IPS-18a (cell line): ENCODE measurements at regions not wholly inside any gene's neighbourhood (a gene's known extent, or its start where the extent isn't known, plus 50 kb on each side); places are given as distances from the start of the nearest gene placed in this dataset.
A peak's percentile ranks its signal among the peaks of the same experiment; 100 is the strongest.
"Not testable (repeated sequence)": the region's sequence is repeated elsewhere in the genome, so short reads cannot be mapped to it uniquely, and the experiment has no call there.

Experiments
- H3K27ac ChIP-seq: one replicate; pipeline ENCODE4 v1.5.1; 2013; ENCODE audit warnings: low read length
- H3K27me3 ChIP-seq: one replicate; pipeline ENCODE4 v1.6.1; 2013; ENCODE audit warnings: mild to moderate bottlenecking, low read length; ENCODE audit not compliant: control insufficient read depth, insufficient read depth
- H3K36me3 ChIP-seq: one replicate; pipeline ENCODE4 v1.6.1; 2013; ENCODE audit warnings: low read depth, low read length; ENCODE audit not compliant: control insufficient read depth
- H3K4me1 ChIP-seq: one replicate; pipeline ENCODE4 v1.6.1; 2013; ENCODE audit warnings: low read depth, low read length; ENCODE audit not compliant: control insufficient read depth
- H3K4me3 ChIP-seq: one replicate; pipeline ENCODE4 v1.5.1; 2013; ENCODE audit warnings: low read length
- H3K9ac ChIP-seq: one replicate; pipeline ENCODE4 v1.6.1; 2013; ENCODE audit warnings: mild to moderate bottlenecking, low read length, moderate library complexity
- H3K9me3 ChIP-seq: one replicate; pipeline ENCODE4 v1.6.1; 2013; ENCODE audit warnings: low read depth, low read length; ENCODE audit not compliant: control insufficient read depth

GRCh38 chr12:58414398-58414871 is 473.1 kb downstream of the ATP23 start:
- Histone ChIP-seq H3K36me3 (no peaks in the 10 kb centered on the region), H3K27ac (no peak overlapping the region), H3K9ac (no peak overlapping the region), H3K27me3 (no peaks in the 10 kb centered on the region), H3K4me1 (peaks cover 17% of the 10 kb centered on the region), H3K4me3 (no peak overlapping the region), H3K9me3 (no peaks in the 10 kb centered on the region)

DNA sequence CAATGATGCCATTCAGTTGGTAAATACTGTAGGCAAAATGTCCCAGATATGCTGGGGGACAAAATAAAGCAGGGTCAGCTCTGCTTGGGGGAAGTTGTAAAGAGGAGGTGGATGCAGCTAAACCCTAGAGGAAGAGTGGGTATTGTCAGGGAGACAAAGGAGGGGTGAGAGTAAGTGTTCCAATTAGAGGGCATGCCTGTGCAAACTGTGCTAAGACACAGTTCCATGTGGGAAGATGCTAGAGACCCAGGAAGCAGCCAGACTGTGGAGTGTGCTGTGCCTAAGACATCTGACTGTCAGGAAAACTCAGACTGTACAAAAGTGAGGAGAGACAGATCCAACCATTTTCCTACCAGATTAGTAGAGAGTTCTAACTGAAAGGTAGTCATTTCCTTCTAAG is 474.3 kb downstream of the ATP23 start:
- Histone ChIP-seq H3K27me3 (no peaks in the 10 kb centered on the region), H3K9me3 (no peaks in the 10 kb centered on the region), H3K36me3 (no peaks in the 10 kb centered on the region), H3K4me3 (no peak overlapping the region), H3K9ac (no peak overlapping the region), H3K27ac (no peak overlapping the region), H3K4me1 (peaks cover 17% of the 10 kb centered on the region)

- no peak overlapping the region for H3K9ac ChIP-seq
- no peak overlapping the region for H3K27ac ChIP-seq
- no peaks in the 10 kb centered on the region for H3K36me3 ChIP-seq
- no peaks in the 10 kb centered on the region for H3K27me3 ChIP-seq
- H3K4me1 ChIP-seq: peaks cover 17% of the 10 kb centered on the region
- H3K4me3 ChIP-seq: no peak overlapping the region
- no peaks in the 10 kb centered on the region for H3K9me3 ChIP-seq
Observed at GRCh38 chr12:58416236-58416635, 474.9 kb downstream of the ATP23 start.

DNA sequence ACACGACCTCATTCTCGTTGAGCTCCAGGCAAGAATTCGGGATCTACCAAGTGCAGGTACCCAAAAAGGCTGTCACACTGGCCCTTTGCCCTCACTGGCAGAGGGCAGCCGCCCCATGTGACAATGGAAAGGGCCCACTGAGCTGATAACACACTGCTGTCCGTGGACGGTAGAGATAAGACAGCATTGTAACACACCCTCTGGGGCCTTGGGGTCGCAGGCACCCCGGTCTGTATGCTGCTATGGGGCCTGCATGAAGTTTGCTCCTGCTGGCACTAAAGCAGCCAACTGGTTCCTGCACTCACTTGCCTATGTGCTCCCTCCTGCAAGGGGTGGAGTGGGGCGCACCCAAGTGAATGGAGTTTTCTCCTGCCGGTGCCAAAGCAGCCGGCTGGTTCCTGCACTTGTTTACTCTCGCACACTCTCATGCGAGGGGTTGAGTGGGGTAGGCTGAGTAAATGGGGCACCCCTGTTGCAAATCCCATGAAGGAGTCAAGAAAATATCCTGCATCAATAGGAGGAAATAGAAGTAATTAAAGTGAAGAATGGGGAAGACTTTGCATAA is 477.9 kb downstream of the ATP23 start:
- H3K27ac ChIP-seq: no peak overlapping the region
- peaks cover 27% of the 10 kb centered on the region for H3K4me1 ChIP-seq
- H3K9me3 ChIP-seq: no peaks in the 10 kb centered on the region
- no peaks in the 10 kb centered on the region for H3K36me3 ChIP-seq
- no peak overlapping the region for H3K4me3 ChIP-seq
- H3K27me3 ChIP-seq: no peaks in the 10 kb centered on the region
- H3K9ac ChIP-seq: no peak overlapping the region

- Histone ChIP-seq H3K36me3 (no peaks in the 10 kb centered on the region), H3K9ac (no peak overlapping the region), H3K27me3 (no peaks in the 10 kb centered on the region), H3K4me3 (no peak overlapping the region), H3K27ac (no peak overlapping the region), H3K4me1 (peaks cover 32% of the 10 kb centered on the region), H3K9me3 (no peaks in the 10 kb centered on the region)
Observed at GRCh38 chr12:58419905-58420304, 478.5 kb downstream of the ATP23 start.

- H3K27ac ChIP-seq: no peak overlapping the region
- no peak overlapping the region for H3K4me3 ChIP-seq
- no peaks in the 10 kb centered on the region for H3K36me3 ChIP-seq
- no peak overlapping the region for H3K9ac ChIP-seq
- H3K27me3 ChIP-seq: no peaks in the 10 kb centered on the region
- H3K4me1 ChIP-seq: peaks cover 33% of the 10 kb centered on the region
- no peaks in the 10 kb centered on the region for H3K9me3 ChIP-seq
Observed at GRCh38 chr12:58420503-58420902, 479.1 kb downstream of the ATP23 start.

DNA sequence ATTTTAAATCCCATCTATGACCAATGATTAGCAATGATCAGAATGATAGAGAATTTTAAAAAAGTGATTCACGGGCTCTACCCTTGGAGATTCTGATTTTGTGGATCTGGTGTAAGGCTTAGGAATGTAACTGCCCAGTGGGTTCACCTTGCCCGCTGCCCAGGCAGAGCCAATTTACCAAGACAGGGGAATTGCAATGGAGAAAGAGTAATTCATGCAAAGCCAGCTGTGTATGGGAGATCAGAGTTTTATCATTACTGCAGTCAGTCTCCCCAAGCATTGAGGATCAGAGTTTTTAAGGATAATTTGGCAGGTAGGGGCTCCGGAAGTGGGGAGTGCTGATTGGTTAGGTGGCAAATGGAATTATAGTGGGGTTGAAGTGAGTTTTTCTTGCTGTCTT is 480.6 kb downstream of the ATP23 start:
- Histone ChIP-seq H3K4me1 (peaks cover 31% of the 10 kb centered on the region), H3K9ac (no peak overlapping the region), H3K27ac (no peak overlapping the region), H3K9me3 (no peaks in the 10 kb centered on the region), H3K4me3 (no peak overlapping the region), H3K36me3 (no peaks in the 10 kb centered on the region), H3K27me3 (no peaks in the 10 kb centered on the region)

DNA sequence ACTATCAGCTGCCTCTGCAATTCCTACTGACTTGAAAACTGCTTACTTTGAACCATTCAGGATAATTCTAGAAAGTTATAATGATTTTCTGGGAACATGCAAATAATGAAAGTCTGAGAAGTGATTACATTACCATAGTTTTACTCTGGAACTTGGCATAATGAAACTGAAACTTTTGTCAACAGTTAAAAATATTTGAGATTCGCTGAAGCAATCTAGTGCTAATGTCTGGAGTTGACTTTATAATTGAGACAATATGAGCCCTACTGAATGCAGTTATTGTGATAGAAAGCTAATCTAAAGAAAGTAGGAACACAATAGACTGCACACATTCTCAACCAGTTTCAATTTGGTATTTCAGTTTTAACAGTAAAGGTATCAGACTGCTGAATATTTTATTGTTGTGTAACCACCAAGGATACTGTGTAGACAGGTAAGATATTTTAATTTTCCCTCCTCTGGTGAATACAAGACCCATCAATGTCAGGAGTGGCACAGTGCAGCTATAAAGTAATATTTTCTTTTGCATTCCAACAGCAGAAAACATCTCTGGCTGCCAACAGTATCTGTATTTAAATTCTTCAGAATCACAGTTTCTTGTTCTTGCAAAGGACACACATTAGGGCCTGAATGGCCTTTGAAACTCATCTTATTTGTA is 483.5 kb downstream of the ATP23 start:
- Histone ChIP-seq H3K36me3 (no peaks in the 10 kb centered on the region), H3K4me1 (peaks cover 31% of the 10 kb centered on the region), H3K9me3 (no peaks in the 10 kb centered on the region), H3K27ac (peak overlapping the region; percentile 64), H3K9ac (peak overlapping the region; percentile 2), H3K4me3 (peak overlapping the region; percentile 22), H3K27me3 (no peaks in the 10 kb centered on the region)

GRCh38 chr12:58425481-58426392 is 484.4 kb downstream of the ATP23 start:
- peak overlapping the region; percentile 2 for H3K9ac ChIP-seq
- peak overlapping the region; percentile 64 for H3K27ac ChIP-seq
- peak overlapping the region; percentile 22 for H3K4me3 ChIP-seq
- no peaks in the 10 kb centered on the region for H3K27me3 ChIP-seq
- no peaks in the 10 kb centered on the region for H3K36me3 ChIP-seq
- H3K4me1 ChIP-seq: peaks cover 31% of the 10 kb centered on the region
- no peaks in the 10 kb centered on the region for H3K9me3 ChIP-seq

- H3K9ac ChIP-seq, H3K27ac ChIP-seq, H3K27me3 ChIP-seq, H3K4me3 ChIP-seq, H3K36me3 ChIP-seq, H3K9me3 ChIP-seq: not testable (repeated sequence)
- peaks cover 31% of the 10 kb centered on the region for H3K4me1 ChIP-seq
Observed at GRCh38 chr12:58426437-58426836, 485.1 kb downstream of the ATP23 start.

DNA sequence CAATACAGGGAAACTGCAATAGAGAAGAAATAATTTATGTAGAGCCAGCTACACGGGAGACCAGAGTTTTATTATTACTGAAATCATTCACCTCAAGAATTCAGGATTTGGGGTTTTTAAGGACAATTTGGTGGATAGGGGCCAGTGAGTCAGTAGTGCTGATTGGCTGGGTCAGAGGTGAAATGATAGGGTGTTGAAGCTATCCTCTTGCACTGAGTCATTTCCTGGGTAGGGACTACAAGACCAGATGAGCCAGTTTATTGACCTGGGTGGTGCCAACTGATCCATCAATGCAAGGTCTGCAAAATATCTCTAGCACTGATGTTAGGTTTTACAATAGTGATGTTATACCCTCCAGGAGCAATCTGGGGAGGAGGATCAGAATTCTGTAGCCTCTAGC is 486.3 kb downstream of the LRIG3 start:
- no peaks in the 10 kb centered on the region for H3K4me1 ChIP-seq
- no peak overlapping the region for H3K9ac ChIP-seq
- no peaks in the 10 kb centered on the region for H3K36me3 ChIP-seq
- H3K27ac ChIP-seq: no peak overlapping the region
- H3K27me3 ChIP-seq: no peaks in the 10 kb centered on the region
- no peaks in the 10 kb centered on the region for H3K9me3 ChIP-seq
- H3K4me3 ChIP-seq: no peak overlapping the region
